H1 (cell line): ENCODE measurements at regions not wholly inside any gene's neighbourhood (a gene's known extent, or its start where the extent isn't known, plus 50 kb on each side); places are given as distances from the start of the nearest gene placed in this dataset.

Source experiments
- ATF3 ChIP-seq: IDR thresholded peaks from 2 replicates; pipeline ENCODE4 v1.6.1; 2011; ENCODE audit warnings: low read depth, mild to moderate bottlenecking, low read length; ENCODE audit not compliant: insufficient read depth
- CHD7 ChIP-seq: fragments of 300-600 bp; sonication (generic); IDR thresholded peaks from 2 replicates; pipeline ENCODE4 v1.7.1; 2012; ENCODE audit warnings: low read length, moderate library complexity, mild to moderate bottlenecking, inconsistent platforms; ENCODE audit not compliant: insufficient replicate concordance
- JUN ChIP-seq: IDR thresholded peaks from 2 replicates; pipeline ENCODE4 v1.6.1; 2011; ENCODE audit warnings: low read depth, mild to moderate bottlenecking, improper control_type of control experiment, low read length
- KDM1A ChIP-seq: fragments of 200-600, 300-600 bp; sonication (generic); IDR thresholded peaks from 2 replicates; pipeline ENCODE4 v1.7.1; 2016; ENCODE audit warnings: mild to moderate bottlenecking, low read length, borderline replicate concordance
- NRF1 ChIP-seq: IDR thresholded peaks from 2 replicates; pipeline ENCODE4 v1.6.1; 2011; ENCODE audit warnings: mild to moderate bottlenecking, low read depth, low read length, improper control_type of control experiment
- POLR2A ChIP-seq, 2 experiments: IDR thresholded peaks; 1 replicate in 1 of 2; 2 replicates in 1 of 2; pipeline ENCODE4 v1.6.1; 2011; ENCODE audit warnings: low read depth in 2 of 2, low read length in 2 of 2, mild to moderate bottlenecking in 2 of 2; ENCODE audit errors: control extremely low read depth in 1 of 2
- RNF2 ChIP-seq: fragments of 200-900, 300-1000 bp; sonication (generic); IDR thresholded peaks from 2 replicates; pipeline ENCODE4 v1.7.1; 2016; ENCODE audit warnings: borderline replicate concordance, low read depth, mild to moderate bottlenecking, antibody characterized with exemption, low read length; ENCODE audit not compliant: poor library complexity, severe bottlenecking; ENCODE audit errors: missing control alignments
- SP1 ChIP-seq: IDR thresholded peaks from 2 replicates; pipeline ENCODE4 v1.6.1; 2011; ENCODE audit warnings: low read depth, low read length
- USF2 ChIP-seq: IDR thresholded peaks from 2 replicates; pipeline ENCODE4 v1.6.1; 2011; ENCODE audit warnings: low read length, improper control_type of control experiment

GRCh38 chr3:64395490-64395889 is 170.2 kb upstream of the PRICKLE2 start (continued):
- TF ChIP-seq CHD7 (no peak), JUN (no peak), USF2 (no peak), RNF2 (no peak), KDM1A (no peak), ATF3 (no peak), NRF1 (no peak), POLR2A (IDR thresholded peaks at IDR 0.05; ENCODE audit: control extremely low read depth in 1 of 2, low read depth in 2 of 2, low read length in 2 of 2) (no peak), SP1 (no peak)
